HG03575 (cell line): ENCODE measurements at regions not wholly inside any gene's neighbourhood (a gene's known extent, or its start where the extent isn't known, plus 50 kb on each side); places are given as distances from the start of the nearest gene placed in this dataset.
A peak's percentile ranks its signal among the peaks of the same experiment; 100 is the strongest.
"Not testable (repeated sequence)": the region's sequence is repeated elsewhere in the genome, so short reads cannot be mapped to it uniquely, and the experiment has no call there.

Source experiments
- ATAC-seq: cut with Tn5 transposase; IDR thresholded peaks from one replicate; pipeline ENCODE4 v1.9.1; 2021; ENCODE audit not compliant: unreplicated experiment, insufficient number of reproducible peaks, low FRiP score; ENCODE audit errors: extremely low read depth

GRCh38 chr18:104264-104663, 54.1 kb upstream of the USP14 start:
- not testable (repeated sequence) for ATAC-seq

- not testable (repeated sequence) for ATAC-seq
Measured at GRCh38 chr18:105161-106053, 53.0 kb upstream of the USP14 start.

- not testable (repeated sequence) for ATAC-seq
Measured at GRCh38 chr18:106054-106851, 52.1 kb upstream of the USP14 start.

- not testable (repeated sequence) for ATAC-seq
Measured at GRCh38 chr18:106868-107384, 51.4 kb upstream of the USP14 start.

GRCh38 chr18:107464-107863, 50.9 kb upstream of the USP14 start:
- ATAC-seq, result not testable (repeated sequence)

- peak; percentile 28 for ATAC-seq
Measured at GRCh38 chr18:107947-108664, 50.3 kb upstream of the USP14 start.
